GM23338 (cell line): ENCODE measurements at regions not wholly inside any gene's neighbourhood (a gene's known extent, or its start where the extent isn't known, plus 50 kb on each side); places are given as distances from the start of the nearest gene placed in this dataset.

Source experiments
- ATAC-seq: fragments of 200-7000 bp; cut with Tn5 transposase; 3 replicates; pipeline ENCODE4 v1.9.1; 2020
- DNase-seq: peaks from one replicate; pipeline ENCODE4 v3.0.0-alpha.2; 2015; ENCODE audit warnings: low spot score
- H2AFZ ChIP-seq: fragments of 200-600 bp; sonication (generic); 2 replicates; pipeline ENCODE4 v1.8.0; 2016; ENCODE audit warnings: antibody characterized with exemption, mild to moderate bottlenecking, moderate library complexity
- H3F3A ChIP-seq: fragments of 200-600 bp; sonication (generic); replicated peaks from 2 replicates; pipeline ENCODE4 v1.8.0; 2017; ENCODE audit warnings: antibody characterized with exemption, mixed run types, low read depth
- H3K27ac ChIP-seq: fragments of 200-600 bp; sonication (generic); 2 replicates; pipeline ENCODE4 v1.6.1; 2016; ENCODE audit warnings: low read depth
- H3K27me3 ChIP-seq: fragments of 200-600 bp; sonication (generic); 2 replicates; pipeline ENCODE4 v1.8.0; 2016; ENCODE audit warnings: mild to moderate bottlenecking, mixed run types, moderate library complexity; ENCODE audit not compliant: insufficient read depth
- H3K36me3 ChIP-seq: fragments of 200-600 bp; sonication (generic); 2 replicates; pipeline ENCODE4 v1.8.0; 2016; ENCODE audit warnings: mild to moderate bottlenecking; ENCODE audit not compliant: insufficient read depth
- H3K4me1 ChIP-seq: fragments of 200-600 bp; sonication (generic); 2 replicates; pipeline ENCODE4 v1.8.0; 2016; ENCODE audit warnings: mild to moderate bottlenecking, moderate library complexity; ENCODE audit not compliant: insufficient read depth
- H3K4me2 ChIP-seq: fragments of 200-600 bp; sonication (generic); 2 replicates; pipeline ENCODE4 v1.7.1; 2017; ENCODE audit warnings: mixed run types
- H3K4me3 ChIP-seq: fragments of 200-600 bp; sonication (generic); 2 replicates; pipeline ENCODE4 v1.6.1; 2016; ENCODE audit warnings: mixed run types
- H3K79me2 ChIP-seq: fragments of 200-600 bp; sonication (generic); replicated peaks from 2 replicates; pipeline ENCODE4 v1.8.0; 2017; ENCODE audit warnings: mild to moderate bottlenecking; ENCODE audit not compliant: insufficient read depth
- H3K9me2 ChIP-seq: fragments of 200-600 bp; sonication (generic); 2 replicates; pipeline ENCODE4 v1.8.0; 2017; ENCODE audit not compliant: insufficient read depth
- H4K20me1 ChIP-seq: fragments of 200-600 bp; sonication (generic); replicated peaks from 2 replicates; pipeline ENCODE4 v1.8.0; 2017; ENCODE audit warnings: mild to moderate bottlenecking; ENCODE audit not compliant: insufficient read depth
- H3K27ac Mint-ChIP-seq: 2 replicates; pipeline ENCODE4 v1.8.0; 2020; ENCODE audit warnings: inconsistent platforms, mild to moderate bottlenecking, moderate library complexity, mixed read lengths
- H3K27me3 Mint-ChIP-seq: 3 replicates; pipeline ENCODE4 v1.8.0; 2022; ENCODE audit warnings: low read depth, mild to moderate bottlenecking, moderate library complexity, mixed read lengths, inconsistent platforms; ENCODE audit not compliant: insufficient read depth, poor library complexity
- H3K36me3 Mint-ChIP-seq: 3 replicates; pipeline ENCODE4 v1.8.0; 2021; ENCODE audit warnings: low read depth, mild to moderate bottlenecking, inconsistent platforms, moderate library complexity, mixed read lengths
- H3K4me1 Mint-ChIP-seq: 3 replicates; pipeline ENCODE4 v1.8.0; 2020; ENCODE audit warnings: mild to moderate bottlenecking, inconsistent platforms, mixed read lengths
- H3K4me3 Mint-ChIP-seq: 3 replicates; pipeline ENCODE4 v1.8.0; 2021; ENCODE audit warnings: moderate library complexity, mild to moderate bottlenecking, inconsistent platforms, mixed read lengths
- H3K9me3 Mint-ChIP-seq: 3 replicates; pipeline ENCODE4 v1.8.0; 2020; ENCODE audit warnings: moderate library complexity, mild to moderate bottlenecking, inconsistent platforms, mixed read lengths
- ETS1 ChIP-seq: IDR thresholded peaks from 2 replicates; pipeline ENCODE4 v1.6.1; 2016; ENCODE audit warnings: antibody characterized with exemption
- EZH2 ChIP-seq: fragments of 200-600 bp; sonication (generic); IDR thresholded peaks from one replicate; pipeline ENCODE4 v1.8.0; 2017; ENCODE audit warnings: antibody characterized with exemption, mild to moderate bottlenecking, low read depth; ENCODE audit not compliant: unreplicated experiment
- EZH2phosphoT487 ChIP-seq: fragments of 200-600 bp; sonication (generic); IDR thresholded peaks from one replicate; pipeline ENCODE4 v1.8.1; 2018; ENCODE audit warnings: antibody characterized with exemption; ENCODE audit not compliant: unreplicated experiment
- JUNB ChIP-seq: IDR thresholded peaks from one replicate; pipeline ENCODE4 v1.6.1; 2016; ENCODE audit warnings: antibody characterized with exemption; ENCODE audit not compliant: unreplicated experiment
- POLR2AphosphoS5 ChIP-seq: IDR thresholded peaks from 2 replicates; pipeline ENCODE4 v1.6.1; 2016; ENCODE audit warnings: antibody characterized with exemption, low read depth
- STAT1 ChIP-seq: IDR thresholded peaks from one replicate; pipeline ENCODE4 v1.6.1; 2016; ENCODE audit warnings: antibody characterized with exemption; ENCODE audit not compliant: unreplicated experiment
- ZNF331 ChIP-seq: fragments of 250-450 bp; sonication (Bioruptor Pico); IDR thresholded peaks from 2 replicates; pipeline ENCODE4 v1.5.0; 2020; ENCODE audit warnings: low read depth, mild to moderate bottlenecking, moderate library complexity
- ZNF462 ChIP-seq: fragments of 250-450 bp; sonication (Bioruptor Pico); IDR thresholded peaks from 2 replicates; pipeline ENCODE4 v1.5.0; 2020; ENCODE audit warnings: mild to moderate bottlenecking, moderate library complexity

GRCh38 chr7:33692956-33693355 is 212.4 kb upstream of the BMPER start:
- Histone ChIP-seq H3K79me2 (no peaks in the 10 kb centered on the region), H3K27ac (no peak overlapping the region), H3F3A (no peaks in the 10 kb centered on the region), H2AFZ (no peak overlapping the region), H3K36me3 (no peaks in the 10 kb centered on the region), H3K27me3 (no peaks in the 10 kb centered on the region), H3K4me3 (no peak overlapping the region), H3K9me2 (no peaks in the 10 kb centered on the region; the same call in 1 of the 2 replicates), H4K20me1 (no peaks in the 10 kb centered on the region), H3K4me2 (no peak overlapping the region), H3K4me1 (no peaks in the 10 kb centered on the region)
- Mint-ChIP-seq H3K36me3 (no peaks in the 10 kb centered on the region), H3K4me1 (no peaks in the 10 kb centered on the region), H3K4me3 (no peak overlapping the region), H3K27me3 (no peaks in the 10 kb centered on the region), H3K27ac (no peak overlapping the region), H3K9me3 (no peaks in the 10 kb centered on the region; the same call in 2 of the 3 replicates)
- TF ChIP-seq ETS1 (no peak), JUNB (no peak), EZH2phosphoT487 (no peak), POLR2AphosphoS5 (no peak), STAT1 (no peak), ZNF462 (CRISPR knock-in tag) (no peak), EZH2 (no peak), ZNF331 (CRISPR knock-in tag) (no peak)
- no peak for ATAC-seq
- no peak for DNase-seq
